DMS114 treated with DMSO at 0.1 percent for 48 hours (cell line): ENCODE measurements at regions not wholly inside any gene's neighbourhood (a gene's known extent, or its start where the extent isn't known, plus 50 kb on each side); places are given as distances from the start of the nearest gene placed in this dataset.

Source experiments
- DNase-seq: peaks from one replicate; lab custom pipeline; 2025; ENCODE audit not compliant: unreplicated experiment; lab: John Stamatoyannopoulos, UW

GRCh38 chr5:103929338-103930013 lies 366.9 kb upstream of the NUDT12 start:
- DNase-seq, result no peak

DNA sequence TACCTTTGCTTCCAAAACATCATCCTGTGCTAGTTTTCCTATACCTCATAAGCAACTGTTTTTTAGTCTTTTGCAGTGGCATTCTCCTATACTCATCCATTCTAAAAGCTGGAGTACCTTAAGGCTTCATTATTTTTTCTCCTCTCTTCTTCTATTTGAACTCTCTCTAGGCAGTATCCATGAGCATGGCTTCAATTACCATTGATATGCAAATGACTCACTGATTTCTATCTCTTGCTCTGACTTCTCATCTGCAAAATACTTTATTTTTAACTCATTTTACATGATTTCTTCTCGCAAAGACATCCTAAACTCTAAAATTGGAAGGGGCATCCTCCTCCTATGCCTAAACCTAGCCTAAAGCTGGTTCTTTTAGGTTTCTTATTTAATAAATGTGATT lies 365.1 kb upstream of the NUDT12 start:
- DNase-seq, result no peak

DNA sequence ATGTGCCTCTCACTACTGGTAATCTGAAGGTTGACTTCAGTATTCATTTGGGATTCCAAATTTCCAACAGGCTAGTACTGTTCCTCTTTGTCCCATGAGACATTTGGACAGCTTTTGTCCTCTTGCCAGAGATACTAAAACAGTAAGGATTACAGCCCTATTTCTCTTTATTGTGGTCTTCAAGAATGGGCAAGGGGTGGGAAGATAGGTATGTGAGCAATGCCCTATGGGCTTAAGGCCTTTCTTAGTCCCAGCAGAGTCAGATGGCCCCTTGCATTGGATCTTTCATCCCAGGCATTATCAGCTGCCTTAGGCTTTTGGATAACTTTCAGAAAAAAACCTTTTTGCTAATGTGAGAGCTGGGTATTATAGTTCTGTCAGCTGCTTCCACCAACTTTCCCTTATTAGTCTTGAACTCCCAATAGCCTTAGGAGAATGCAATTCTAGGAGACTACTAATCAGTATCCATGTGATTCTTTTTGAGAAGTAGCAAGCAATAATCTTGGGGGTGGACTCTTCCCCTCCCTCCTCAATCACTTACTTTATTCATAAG lies 361.1 kb upstream of the NUDT12 start:
- DNase-seq, result no peak

DNA sequence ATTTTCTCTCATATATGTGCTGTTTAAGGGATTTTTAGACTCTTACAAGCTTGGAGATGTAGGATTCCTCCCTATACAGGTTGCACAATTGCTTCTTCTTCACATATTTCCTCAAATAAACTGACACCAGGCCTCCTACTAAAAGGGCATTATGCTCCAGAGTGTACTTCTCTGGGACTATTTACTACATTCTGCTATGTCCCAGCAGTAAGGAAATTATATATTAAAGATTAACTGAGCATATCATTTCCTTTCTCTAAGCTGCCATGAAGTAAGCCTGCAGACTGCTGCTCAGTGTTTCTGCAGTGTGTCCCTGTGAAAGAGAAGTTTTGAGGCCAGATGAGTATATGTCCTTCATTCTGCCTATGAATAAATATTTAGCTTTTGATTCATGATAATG lies 356.9 kb upstream of the NUDT12 start:
- DNase-seq, result no peak

DNA sequence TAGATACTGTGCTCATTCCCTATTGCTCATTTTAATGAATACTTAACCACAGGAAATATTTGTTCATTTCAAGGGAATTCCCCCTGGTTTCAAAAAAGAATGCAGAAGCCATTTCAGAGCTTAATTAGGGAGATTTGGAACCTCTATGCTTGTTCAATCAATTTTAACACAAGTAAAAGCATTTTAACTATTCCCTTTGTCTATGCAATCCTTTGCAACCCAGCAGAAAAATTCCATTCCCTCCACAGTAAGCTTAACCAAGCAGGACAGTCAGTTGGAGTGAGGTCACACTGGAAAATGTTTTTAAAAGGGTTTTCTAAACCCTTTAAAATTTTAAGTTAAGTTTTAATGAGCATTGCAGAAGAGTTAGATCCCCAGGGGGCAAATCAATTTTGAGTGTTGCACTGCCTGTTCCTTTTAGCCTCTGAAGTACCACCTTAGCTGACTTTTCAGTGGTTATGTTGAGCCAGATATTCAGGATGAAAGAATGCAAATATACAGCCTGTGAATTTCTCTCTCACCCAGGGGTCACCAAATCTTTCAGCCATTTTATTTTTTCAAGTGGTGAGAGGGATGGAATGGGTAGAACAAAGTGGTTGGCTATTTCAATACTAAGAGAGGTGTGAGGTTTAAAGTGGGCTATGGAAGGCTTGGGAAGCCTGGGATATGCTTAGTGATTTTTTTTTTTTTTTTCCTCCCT lies 356.2 kb upstream of the NUDT12 start:
- peak; percentile 81 for DNase-seq

DNA sequence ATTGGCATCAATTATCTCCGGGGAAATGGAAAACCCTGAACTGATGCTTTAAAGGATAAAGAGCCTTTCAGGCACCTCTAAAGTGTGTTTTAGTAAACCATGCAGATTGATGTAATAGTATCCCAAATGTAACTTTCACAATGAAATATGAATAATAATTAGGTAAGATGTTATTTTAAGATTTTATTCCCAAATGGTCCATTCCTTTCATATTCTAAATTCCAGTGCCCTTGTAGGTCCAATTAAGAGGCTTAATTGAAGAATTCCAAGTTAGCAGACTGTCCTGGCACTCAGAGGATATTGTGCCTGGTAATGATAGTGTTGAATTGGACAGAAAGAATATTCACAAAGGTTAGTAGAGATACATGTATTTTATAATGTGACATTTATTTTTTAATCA lies 352.5 kb upstream of the NUDT12 start:
- DNase-seq, result peak; percentile 83

- no peak for DNase-seq
Observed at GRCh38 chr5:103910786-103911185, 348.2 kb upstream of the NUDT12 start.

- no peak for DNase-seq
Observed at GRCh38 chr5:103910011-103910410, 347.4 kb upstream of the NUDT12 start.

DNA sequence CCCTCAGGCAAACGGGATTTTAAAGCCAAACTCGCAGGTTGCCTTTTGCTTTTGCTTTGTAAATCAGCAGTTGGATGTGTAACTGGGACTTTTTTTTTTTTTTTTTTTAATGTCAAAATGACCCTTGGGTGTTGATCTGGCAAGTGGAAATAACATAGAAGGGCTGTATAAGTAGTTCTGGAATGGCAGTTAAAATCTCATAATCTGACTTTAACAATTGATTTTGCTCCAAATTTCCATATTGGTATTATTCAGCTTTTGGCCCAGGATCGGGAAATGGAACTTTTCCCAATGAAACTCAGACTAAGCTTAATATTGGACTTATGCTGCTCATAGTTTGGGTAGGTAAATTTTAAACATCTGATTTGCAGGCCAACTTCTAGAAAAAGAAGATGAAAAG lies 346.8 kb upstream of the NUDT12 start:
- DNase-seq, result no peak

GRCh38 chr5:103908336-103909080 lies 345.9 kb upstream of the NUDT12 start:
- no peak for DNase-seq

DNA sequence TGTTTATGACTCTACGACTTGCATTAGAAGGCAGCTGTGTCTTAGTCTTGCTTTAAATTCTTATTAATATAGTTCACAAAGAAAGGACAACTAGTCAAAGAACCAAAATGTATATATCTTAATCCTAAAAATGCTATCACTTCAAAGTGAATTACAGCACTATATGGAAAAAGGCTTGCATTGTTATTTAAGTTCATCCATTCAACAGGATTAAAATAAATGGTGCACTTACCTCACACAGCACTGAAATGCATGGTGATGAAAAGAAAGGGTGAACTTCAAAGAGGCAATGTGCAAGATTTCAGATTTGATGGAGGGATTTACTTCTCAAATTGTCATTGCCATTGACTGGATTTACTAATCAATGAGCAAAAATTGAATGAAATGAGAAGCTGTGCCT lies 344.4 kb upstream of the NUDT12 start:
- no peak for DNase-seq

DNA sequence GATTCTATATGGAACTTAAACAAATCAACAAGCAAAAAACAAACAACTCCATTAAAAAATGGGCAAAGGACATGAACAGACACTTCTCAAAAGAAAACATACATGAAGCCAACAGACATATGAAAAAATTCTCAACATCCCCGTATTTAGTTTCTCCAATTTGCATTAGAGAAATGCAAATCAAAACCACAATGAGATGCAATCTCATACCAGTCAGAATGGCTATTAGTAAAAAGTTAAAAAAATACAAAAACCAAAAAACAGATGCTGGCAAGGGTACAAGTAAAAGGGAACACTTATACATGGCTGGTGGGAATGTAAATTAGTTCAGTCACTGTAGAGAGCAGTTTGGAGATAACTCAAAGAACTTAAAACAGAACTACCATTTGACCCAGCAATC lies 342.1 kb upstream of the NUDT12 start:
- DNase-seq, result no peak

DNA sequence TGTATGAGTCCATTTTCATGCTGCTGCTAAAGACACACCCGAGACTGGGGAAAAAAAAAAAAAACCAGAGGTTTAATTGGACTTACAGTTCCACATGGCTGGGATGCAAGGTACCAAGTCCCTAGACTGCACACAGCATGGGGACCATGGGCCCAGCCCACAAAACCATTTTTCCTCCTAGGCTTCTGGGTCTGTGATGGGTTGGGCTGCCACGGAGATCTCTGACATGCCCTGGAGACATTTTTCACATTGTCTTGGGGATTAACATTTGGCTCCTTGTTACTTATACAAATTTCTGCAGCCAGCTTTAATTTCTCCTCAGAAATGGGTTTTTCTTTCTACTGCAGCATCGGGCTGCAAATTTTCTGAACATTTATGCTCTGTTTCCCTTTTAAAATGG lies 340.3 kb upstream of the NUDT12 start:
- DNase-seq, result no peak

DNA sequence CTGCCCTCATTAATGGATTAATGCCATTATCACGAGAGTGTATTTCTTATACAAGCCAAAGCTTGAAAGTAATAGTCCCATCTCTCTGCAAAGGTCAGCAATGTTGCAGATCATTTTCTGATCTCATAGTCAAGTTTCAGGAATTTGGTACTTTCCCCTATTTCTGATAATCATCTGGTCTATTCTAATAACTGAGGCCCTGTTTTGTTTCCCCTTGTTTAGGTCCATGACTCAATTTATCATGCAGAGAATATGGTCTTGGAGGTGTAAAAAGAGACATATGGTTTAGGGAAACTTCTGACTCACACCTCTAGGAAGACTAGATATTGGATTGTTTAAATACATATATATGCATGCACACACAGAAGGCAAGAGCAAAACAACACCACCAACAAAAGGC lies 339.3 kb upstream of the NUDT12 start:
- DNase-seq, result no peak

GRCh38 chr5:103896593-103896992 lies 334.0 kb upstream of the NUDT12 start:
- no peak for DNase-seq

GRCh38 chr5:103895738-103896137 lies 333.1 kb upstream of the NUDT12 start:
- no peak for DNase-seq

DNA sequence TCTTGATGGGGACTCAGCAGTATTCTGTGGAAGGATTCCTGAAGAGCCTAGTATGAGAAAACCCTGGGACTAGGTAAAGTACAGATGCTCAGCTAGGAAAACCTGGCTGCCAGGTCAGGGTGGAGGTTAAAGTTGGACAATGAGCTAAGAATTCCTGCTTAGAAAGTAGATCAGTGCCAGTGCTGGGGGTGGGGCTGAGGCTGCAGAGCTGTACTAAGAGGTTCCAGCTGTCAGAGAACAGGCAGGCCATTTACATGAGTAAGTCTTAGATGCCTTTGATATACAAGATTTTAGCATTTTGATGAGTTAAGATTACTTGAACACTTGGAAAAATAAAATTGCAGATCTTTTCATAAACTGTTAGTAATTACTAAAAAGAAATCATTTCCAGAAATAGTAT lies 332.3 kb upstream of the NUDT12 start:
- DNase-seq, result peak; percentile 49

DNA sequence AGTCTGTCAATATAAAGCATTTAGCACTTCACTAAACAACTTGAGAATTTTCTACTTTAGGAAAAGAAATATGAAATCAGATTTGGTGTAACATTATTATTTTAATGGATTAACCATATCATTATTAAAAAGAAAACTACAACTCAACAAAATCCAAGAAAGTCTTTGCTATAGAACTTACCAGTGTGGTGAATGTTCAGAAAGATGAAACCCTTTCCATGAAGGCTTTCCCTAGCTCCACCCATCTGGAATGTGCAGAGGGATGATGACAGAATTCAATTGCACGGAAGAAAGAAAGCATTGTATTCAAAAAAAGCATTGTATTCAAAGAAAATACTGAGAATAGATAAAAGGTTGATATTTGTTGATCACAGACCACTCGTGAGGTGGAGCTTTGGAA lies 328.6 kb upstream of the NUDT12 start:
- no peak for DNase-seq

- no peak for DNase-seq
Observed at GRCh38 chr5:103890313-103890712, 327.7 kb upstream of the NUDT12 start.

- peak; percentile 64 for DNase-seq
Observed at GRCh38 chr5:103889500-103890209, 327.1 kb upstream of the NUDT12 start.

GRCh38 chr5:103886826-103887225 lies 324.2 kb upstream of the NUDT12 start:
- DNase-seq, result no peak
